H1 (cell line): ENCODE measurements at regions not wholly inside any gene's neighbourhood (a gene's known extent, or its start where the extent isn't known, plus 50 kb on each side); places are given as distances from the start of the nearest gene placed in this dataset.

Source experiments
- CTCF ChIP-seq, 3 experiments: IDR thresholded peaks; 1 replicate in 2 of 3; 2 replicates in 1 of 3; pipeline versions ENCODE4 v1.5.1 to v1.6.1; 2011; ENCODE audit warnings: low read length in 3 of 3, mild to moderate bottlenecking in 3 of 3, inconsistent platforms in 2 of 3, low read depth in 1 of 3, moderate library complexity in 1 of 3; ENCODE audit not compliant: insufficient read depth in 1 of 3; ENCODE audit errors: control extremely low read depth in 1 of 3
- KDM5A ChIP-seq: fragments of 200-600 bp; IDR thresholded peaks from 2 replicates; pipeline ENCODE4 v1.7.1; 2012; ENCODE audit warnings: mild to moderate bottlenecking, low read length, inconsistent platforms, mixed read lengths
- RBBP5 ChIP-seq: IDR thresholded peaks from 2 replicates; pipeline ENCODE4 v1.7.1; 2012; ENCODE audit warnings: low read depth, mild to moderate bottlenecking, inconsistent platforms, low read length, moderate library complexity, borderline replicate concordance
- SRF ChIP-seq: IDR thresholded peaks from 2 replicates; pipeline ENCODE4 v1.6.1; 2011; ENCODE audit warnings: mild to moderate bottlenecking, low read depth, low read length, moderate library complexity

GRCh38 chr3:77933926-77934325 is 894.0 kb downstream of the ROBO2 start (continued):
- no peak for TF ChIP-seq CTCF (IDR thresholded peaks at IDR 0.05; ENCODE audit: control extremely low read depth in 1 of 3, insufficient read depth in 1 of 3, low read depth in 1 of 3, low read length in 3 of 3)
- no peak for TF ChIP-seq KDM5A
- no peak for TF ChIP-seq RBBP5
- no peak for TF ChIP-seq SRF
